HG03571 (cell line): ENCODE measurements at regions not wholly inside any gene's neighbourhood (a gene's known extent, or its start where the extent isn't known, plus 50 kb on each side); places are given as distances from the start of the nearest gene placed in this dataset.
A peak's percentile ranks its signal among the peaks of the same experiment; 100 is the strongest.

Source experiments
- ATAC-seq: cut with Tn5 transposase; IDR thresholded peaks from one replicate; pipeline ENCODE4 v1.9.1; 2021; ENCODE audit not compliant: unreplicated experiment

GRCh38 chr5:165565911-165566310 is 2060.5 kb downstream of the MAT2B start:
- ATAC-seq = no peak

GRCh38 chr5:165569551-165569950 is 2064.1 kb downstream of the MAT2B start:
- ATAC-seq = no peak

GRCh38 chr5:165573445-165573844 is 2068.0 kb downstream of the MAT2B start:
- ATAC-seq = no peak

GRCh38 chr5:165574100-165574499 is 2068.7 kb downstream of the MAT2B start:
- ATAC-seq = no peak

GRCh38 chr5:165576678-165577275 is 2071.4 kb downstream of the MAT2B start:
- ATAC-seq = no peak

GRCh38 chr5:165579911-165580310 is 2074.5 kb downstream of the MAT2B start:
- no peak for ATAC-seq

DNA sequence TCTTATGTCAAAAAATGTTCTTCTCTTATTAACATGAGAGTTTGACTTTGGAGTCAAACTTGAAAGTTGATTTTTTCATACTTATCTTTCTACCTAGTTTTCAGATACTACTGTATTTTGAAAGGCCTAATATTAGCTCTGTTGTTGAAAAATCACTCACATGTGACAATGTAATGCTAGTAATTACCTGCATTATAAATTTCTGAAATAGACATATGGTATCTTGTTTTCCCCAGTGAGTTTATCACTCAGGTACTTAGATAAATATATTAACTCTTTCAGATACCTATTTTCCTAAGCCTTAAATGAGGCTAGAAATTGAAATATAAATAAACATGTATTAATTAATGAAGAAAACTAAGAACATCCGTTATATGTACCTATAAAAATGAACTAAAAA is 2089.3 kb downstream of the MAT2B start:
- no peak for ATAC-seq

- ATAC-seq = no peak
Observed at GRCh38 chr5:165602529-165602928, 2097.1 kb downstream of the MAT2B start.

DNA sequence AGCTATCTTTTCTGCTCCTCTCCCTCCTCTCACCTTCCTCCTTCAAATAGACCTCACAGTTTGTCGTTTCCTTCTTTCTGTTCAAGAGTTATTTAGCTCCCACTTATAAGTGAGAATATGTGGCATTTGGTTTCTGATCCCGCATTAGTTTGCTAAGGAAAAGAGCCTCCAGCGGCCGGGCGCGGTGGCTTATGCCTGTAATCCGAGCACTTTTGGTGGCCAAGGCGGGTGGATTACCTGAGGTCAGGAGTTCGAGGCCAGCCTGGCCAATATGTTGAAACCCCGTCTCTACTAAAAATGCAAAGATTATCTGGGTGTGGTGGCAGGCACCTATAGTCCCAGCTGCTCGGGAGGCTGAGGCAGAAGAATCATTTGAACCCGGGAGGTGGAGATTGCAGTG is 2101.6 kb downstream of the MAT2B start:
- no peak for ATAC-seq

DNA sequence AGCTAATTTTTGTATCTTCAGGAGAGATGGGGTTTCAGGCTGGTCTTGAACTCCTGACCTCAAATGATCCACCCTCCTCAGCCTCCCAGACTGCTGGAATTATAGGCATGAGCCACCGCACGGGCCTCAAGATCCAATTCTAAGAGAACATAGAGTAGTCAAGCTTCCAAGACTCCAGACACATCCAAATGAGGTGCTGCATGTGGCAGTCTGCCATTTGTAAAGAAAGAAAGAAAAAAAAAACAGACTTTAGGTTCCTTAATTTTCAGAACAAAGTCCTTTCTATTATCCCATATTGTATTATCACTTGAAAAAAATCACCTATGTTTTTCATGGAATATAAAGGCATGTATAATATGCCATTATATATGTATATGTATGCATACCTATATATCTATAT is 2104.5 kb downstream of the MAT2B start:
- ATAC-seq = no peak

GRCh38 chr5:165616490-165617405 is 2111.3 kb downstream of the MAT2B start:
- ATAC-seq = no peak

DNA sequence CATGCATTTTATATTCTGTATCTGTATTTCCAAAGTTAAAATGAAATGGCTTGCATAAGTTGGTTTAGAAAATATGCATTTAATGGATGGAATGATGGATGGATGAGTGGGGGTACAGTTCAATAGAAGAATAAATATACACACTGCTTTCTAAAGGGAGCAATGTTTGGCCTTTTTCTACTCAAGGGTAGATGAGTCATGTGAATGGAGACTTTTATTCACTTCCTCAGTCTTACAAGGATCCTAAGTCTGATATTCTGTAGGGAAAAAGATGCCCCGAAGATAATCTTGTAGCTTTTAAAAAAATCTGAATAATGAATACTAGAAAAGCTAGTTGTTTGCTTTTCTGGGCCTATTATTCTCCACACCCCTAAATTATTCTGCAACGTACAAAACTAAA is 2112.1 kb downstream of the MAT2B start:
- ATAC-seq = no peak

DNA sequence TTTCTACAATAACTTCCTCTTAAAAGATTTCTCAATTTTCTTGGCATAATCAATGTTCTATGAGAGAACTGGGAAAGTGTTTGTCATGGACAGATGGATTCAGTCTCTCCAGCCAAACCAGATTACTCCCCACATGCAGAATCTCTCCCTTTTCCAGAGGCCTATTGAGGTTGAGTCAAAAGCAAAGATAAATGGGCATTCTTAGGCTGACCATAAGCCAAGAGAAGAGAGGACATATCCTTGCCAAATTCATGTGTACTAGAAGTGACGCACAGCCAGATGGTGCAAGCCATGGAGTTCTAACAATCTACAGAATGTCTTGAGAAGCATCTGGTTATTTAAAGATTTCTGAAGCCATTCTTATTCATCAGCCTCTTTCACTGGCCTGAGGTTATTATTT is 2115.0 kb downstream of the MAT2B start:
- ATAC-seq = no peak

DNA sequence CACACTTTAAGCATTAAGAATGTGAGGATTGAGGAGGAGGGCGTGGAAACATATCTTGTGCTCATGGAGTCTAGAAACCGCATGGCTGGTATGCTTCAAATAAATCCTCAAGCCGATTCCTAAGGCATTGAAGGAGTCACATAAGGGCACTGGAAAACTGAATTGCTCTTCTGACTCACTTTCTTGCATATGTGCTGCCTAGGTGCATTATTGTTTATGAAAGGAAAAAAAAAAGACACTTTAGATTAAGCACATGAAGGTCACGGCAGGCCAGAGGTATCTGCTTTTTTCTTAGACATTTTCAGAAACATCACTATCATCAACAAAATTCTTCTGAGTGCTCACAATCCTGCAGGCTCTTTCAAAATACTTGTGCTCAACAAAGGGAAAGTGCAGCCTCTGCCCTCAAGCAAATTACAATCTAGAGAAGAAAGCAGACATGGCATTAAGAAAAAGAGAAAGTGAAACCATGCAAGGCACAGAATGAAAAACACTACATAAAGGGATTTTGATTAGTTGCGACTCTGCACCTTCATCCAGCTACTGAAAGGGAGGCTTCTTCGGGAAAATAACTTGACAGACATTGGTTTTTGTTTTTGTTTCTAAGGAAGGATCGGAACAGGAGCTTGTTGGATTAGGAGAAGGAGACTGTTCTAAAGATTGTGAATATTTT is 2117.6 kb downstream of the MAT2B start:
- ATAC-seq = no peak

DNA sequence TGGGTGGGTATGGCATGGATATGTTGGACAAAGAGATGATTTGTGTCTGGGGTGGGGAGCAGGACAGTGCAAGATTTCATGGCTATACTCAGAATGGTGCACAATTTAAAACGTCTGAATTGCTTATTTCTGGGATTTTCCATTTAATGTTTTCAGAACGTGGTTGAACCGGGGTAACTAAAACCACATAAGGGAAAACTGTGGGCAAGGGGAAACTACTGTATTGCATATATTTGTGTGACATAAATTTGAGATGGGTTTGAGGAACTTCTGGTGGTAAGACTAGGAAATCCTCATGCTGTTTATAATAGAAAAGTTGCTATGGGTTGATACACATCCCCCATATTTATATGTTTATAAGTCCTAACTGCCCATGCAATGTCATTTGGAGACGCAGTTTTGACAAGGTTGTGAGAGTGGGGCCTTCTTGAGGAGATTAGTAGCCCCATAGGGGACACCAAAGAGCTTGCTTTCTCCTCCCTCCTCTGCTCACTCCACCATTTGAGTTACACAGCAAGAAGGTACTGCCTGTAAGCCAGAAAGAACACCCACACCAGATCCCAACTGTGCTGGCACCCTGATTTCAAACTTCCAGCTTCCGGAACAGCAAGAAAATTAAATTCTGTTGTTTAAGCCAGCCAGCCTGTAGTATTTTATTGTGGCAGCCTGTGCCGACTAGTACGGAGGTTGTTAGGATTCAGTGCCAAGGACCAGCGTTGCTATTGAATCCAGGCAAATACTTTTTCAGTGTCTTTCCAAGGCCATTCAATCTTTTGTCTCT is 2118.9 kb downstream of the MAT2B start:
- no peak for ATAC-seq

DNA sequence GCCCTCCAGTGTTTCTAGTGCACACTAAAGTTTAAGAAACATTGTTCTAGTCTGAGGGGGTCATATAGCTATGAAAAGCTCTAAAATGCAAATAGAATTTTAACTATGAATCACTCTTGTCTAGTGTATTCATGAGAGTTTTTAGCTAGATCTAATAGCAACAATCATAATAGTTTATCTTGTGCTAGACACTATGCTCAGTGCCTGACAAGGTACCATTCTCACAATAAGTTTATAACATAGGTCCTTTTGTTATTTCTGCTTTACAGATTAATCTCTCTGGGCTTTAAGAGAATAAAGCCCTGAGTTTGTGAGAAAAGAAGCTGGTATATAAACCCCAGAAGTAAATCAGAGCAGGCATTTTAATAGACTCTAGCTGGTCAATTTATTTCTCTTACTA is 2120.7 kb downstream of the MAT2B start:
- ATAC-seq = no peak

- ATAC-seq = no peak
Observed at GRCh38 chr5:165627548-165628170, 2122.2 kb downstream of the MAT2B start.

GRCh38 chr5:165630261-165630778 is 2124.9 kb downstream of the MAT2B start:
- ATAC-seq = peak; percentile 60

DNA sequence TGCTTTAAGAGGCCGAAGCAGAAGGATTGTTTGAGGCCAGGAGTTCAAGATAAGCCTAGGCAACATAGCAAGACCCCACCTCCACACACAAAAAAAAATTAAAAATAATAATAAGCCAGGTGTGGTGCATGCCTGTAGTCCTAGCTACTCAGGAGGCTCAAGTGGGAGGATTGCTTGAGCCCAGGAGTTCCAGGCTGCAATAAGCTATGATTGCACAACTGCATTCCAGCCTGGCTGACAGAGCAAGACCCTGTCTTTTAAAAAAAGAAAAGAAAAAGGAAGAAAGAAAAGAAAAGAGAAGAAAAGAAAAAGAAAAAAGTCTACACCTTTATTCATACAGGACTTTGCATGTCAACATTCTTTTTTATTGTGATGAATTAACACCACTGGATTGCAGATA is 2125.8 kb downstream of the MAT2B start:
- no peak for ATAC-seq

GRCh38 chr5:165642366-165642765 is 2136.9 kb downstream of the MAT2B start:
- no peak for ATAC-seq
